GM12801 (cell line): ENCODE measurements at regions not wholly inside any gene's neighbourhood (a gene's known extent, or its start where the extent isn't known, plus 50 kb on each side); places are given as distances from the start of the nearest gene placed in this dataset.

ENCODE experiments used
- CTCF ChIP-seq: IDR thresholded peaks from one replicate; pipeline ENCODE4 v1.5.1; 2011; ENCODE audit warnings: control low read depth; ENCODE audit not compliant: insufficient read length; ENCODE audit errors: extremely low read depth

- no peak for TF ChIP-seq CTCF
These were observed 564.4 kb upstream of the NUDT12 start for GRCh38 chr5:104126980-104127379.

GRCh38 chr5:104119529-104119928, 556.9 kb upstream of the NUDT12 start:
- TF ChIP-seq CTCF: no peak

- TF ChIP-seq CTCF: no peak
These were observed 549.0 kb upstream of the NUDT12 start for GRCh38 chr5:104111632-104112031.

GRCh38 chr5:104096451-104096850, 533.9 kb upstream of the NUDT12 start:
- TF ChIP-seq CTCF: no peak

- no peak for TF ChIP-seq CTCF
These were observed 532.9 kb upstream of the NUDT12 start for GRCh38 chr5:104095527-104095926.

- TF ChIP-seq CTCF: no peak
These were observed 526.5 kb upstream of the NUDT12 start for GRCh38 chr5:104088876-104089778.

GRCh38 chr5:104084896-104085295, 522.3 kb upstream of the NUDT12 start:
- no peak for TF ChIP-seq CTCF
